ENCODE measurements at regions not wholly inside any gene's neighbourhood (a gene's known extent, or its start where the extent isn't known, plus 50 kb on each side); places are given as distances from the start of the nearest gene placed in this dataset.
"Not testable (repeated sequence)": the region's sequence is repeated elsewhere in the genome, so short reads cannot be mapped to it uniquely, and the experiment has no call there.

DNA sequence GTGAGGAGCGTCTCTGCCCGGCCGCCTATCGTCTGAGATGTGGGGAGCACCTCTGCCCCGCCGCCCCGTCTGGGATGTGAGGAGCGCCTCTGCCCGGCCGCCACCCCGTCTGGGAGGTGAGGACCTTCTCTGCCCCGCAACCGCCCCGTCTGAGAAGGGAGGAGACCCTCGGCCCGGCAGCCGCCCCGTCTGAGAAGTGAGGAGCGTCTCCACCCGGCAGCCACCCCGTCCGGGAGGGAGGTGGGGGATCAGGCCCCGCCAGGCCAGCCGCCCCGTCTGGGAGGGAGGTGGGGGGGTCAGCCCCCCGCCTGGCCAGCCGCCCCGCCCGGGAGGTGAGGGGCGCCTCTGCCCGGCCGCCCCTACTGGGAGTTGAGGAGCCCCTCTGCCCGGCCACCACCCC is 507.8 kb downstream of the TUBA3C start:
- H3K9ac ChIP-seq (ENCODE audit: low read length); H3K27ac ChIP-seq (ENCODE audit: low read length); H3K4me3 ChIP-seq (ENCODE audit: low read length); H3K27me3 ChIP-seq (ENCODE audit: low read depth, low read length); H3K4me2 ChIP-seq (ENCODE audit: low read length); H4K20me1 ChIP-seq (ENCODE audit: insufficient read depth, low read length); H3K36me3 ChIP-seq (replicated peaks; ENCODE audit: low read depth, low read length); H3K79me2 ChIP-seq (ENCODE audit: low read length); H2AFZ ChIP-seq (ENCODE audit: low read depth, low read length); H3K4me1 ChIP-seq (ENCODE audit: low read length); H3K9me3 ChIP-seq (ENCODE audit: insufficient read depth, low read length): not testable (repeated sequence)

DNA sequence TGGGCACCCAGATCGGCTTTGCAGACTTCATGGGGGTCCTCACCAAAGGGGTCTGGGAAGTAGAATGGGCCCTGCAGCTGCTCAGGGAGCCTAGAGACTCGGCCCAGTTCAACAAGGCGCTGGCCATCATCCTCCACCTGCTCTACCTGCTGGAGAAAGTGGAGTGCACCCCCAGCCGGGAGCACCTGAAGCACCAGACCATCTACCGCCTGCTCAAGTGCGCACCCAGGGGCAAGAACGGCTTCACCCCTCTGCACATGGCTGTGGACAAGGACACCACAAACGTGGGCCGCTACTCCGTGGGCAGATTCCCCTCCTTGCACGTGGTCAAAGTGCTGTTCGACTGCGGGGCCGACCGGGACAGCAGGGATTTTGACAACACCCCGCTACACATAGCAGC is 515.0 kb downstream of the TUBA3C start:
- H3K4me2 ChIP-seq (ENCODE audit: low read length); H3K4me1 ChIP-seq (ENCODE audit: low read length); H3K9ac ChIP-seq (ENCODE audit: low read length); H3K27ac ChIP-seq (ENCODE audit: low read length); H4K20me1 ChIP-seq (ENCODE audit: insufficient read depth, low read length); H3K79me2 ChIP-seq (ENCODE audit: low read length); H3K36me3 ChIP-seq (replicated peaks; ENCODE audit: low read depth, low read length); H3K27me3 ChIP-seq (ENCODE audit: low read depth, low read length); H3K9me3 ChIP-seq (ENCODE audit: insufficient read depth, low read length); H3K4me3 ChIP-seq (ENCODE audit: low read length); H2AFZ ChIP-seq (ENCODE audit: low read depth, low read length): not testable (repeated sequence)

DNA sequence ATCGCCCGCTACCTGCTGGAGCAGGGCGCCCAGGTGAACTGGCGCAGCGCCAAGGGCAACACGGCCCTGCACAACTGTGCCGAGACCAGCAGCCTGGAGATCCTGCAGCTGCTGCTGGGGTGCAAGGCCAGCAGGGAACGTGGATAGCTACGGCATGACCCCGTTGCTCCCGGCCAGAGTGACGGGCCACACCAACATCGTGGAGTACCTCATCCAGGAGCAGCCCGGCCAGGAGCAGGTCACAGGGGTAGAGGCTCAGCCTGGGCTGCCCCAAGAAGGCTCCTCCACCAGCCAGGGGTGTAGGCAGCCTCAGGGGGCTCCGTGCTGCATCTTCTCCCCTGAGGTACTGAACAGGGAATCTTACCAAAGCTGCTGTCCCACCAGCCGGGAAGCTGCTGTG is 515.9 kb downstream of the TUBA3C start:
- not testable (repeated sequence) for H3K9ac ChIP-seq (ENCODE audit: low read length); H3K4me1 ChIP-seq (ENCODE audit: low read length); H3K9me3 ChIP-seq (ENCODE audit: insufficient read depth, low read length); H3K79me2 ChIP-seq (ENCODE audit: low read length); H3K36me3 ChIP-seq (replicated peaks; ENCODE audit: low read depth, low read length); H3K4me3 ChIP-seq (ENCODE audit: low read length); H3K27ac ChIP-seq (ENCODE audit: low read length); H2AFZ ChIP-seq (ENCODE audit: low read depth, low read length); H3K27me3 ChIP-seq (ENCODE audit: low read depth, low read length); H4K20me1 ChIP-seq (ENCODE audit: insufficient read depth, low read length); H3K4me2 ChIP-seq (ENCODE audit: low read length)

DNA sequence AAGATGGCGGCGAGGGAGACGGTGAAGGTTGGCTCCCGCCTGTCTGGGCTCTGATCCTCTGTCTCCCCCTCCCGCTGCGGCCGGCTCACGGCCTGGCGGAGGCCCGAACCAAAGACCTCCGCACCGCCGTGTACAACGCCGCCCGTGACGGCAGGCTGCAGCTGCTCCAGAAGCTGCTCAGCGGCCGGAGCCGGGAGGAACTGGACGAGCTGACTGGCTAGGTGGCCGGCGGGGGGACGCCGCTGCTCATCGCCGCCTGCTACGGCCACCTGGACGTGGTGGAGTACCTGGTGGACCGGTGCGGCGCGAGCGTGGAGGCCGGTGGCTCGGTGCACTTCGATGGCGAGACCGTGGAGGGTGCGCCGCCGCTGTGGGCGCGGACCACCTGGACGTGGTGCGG is 516.5 kb downstream of the TUBA3C start:
- not testable (repeated sequence) for H3K79me2 ChIP-seq (ENCODE audit: low read length); H4K20me1 ChIP-seq (ENCODE audit: insufficient read depth, low read length); H3K4me2 ChIP-seq (ENCODE audit: low read length); H3K9me3 ChIP-seq (ENCODE audit: insufficient read depth, low read length); H3K9ac ChIP-seq (ENCODE audit: low read length); H3K4me3 ChIP-seq (ENCODE audit: low read length); H2AFZ ChIP-seq (ENCODE audit: low read depth, low read length); H3K4me1 ChIP-seq (ENCODE audit: low read length); H3K27ac ChIP-seq (ENCODE audit: low read length); H3K27me3 ChIP-seq (ENCODE audit: low read depth, low read length); H3K36me3 ChIP-seq (replicated peaks; ENCODE audit: low read depth, low read length)

DNA sequence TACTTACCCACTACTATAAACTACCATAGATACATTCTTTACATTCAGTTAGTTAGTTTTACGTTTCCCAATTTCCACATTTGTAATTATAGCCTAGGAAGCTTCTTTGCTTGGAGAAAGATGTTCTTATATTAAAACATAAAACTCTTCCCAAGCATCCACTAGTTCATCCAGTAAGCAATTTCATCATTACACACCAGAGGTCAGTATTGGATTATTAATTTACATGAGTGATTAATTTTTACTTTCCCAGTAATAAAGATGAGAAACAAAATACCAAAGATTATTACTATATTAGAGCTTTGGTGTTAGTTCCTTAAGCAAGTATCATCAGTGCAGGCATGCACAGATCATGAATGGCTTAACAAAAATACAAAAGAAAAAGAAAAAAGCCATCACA is 518.4 kb downstream of the TUBA3C start:
- not testable (repeated sequence) for H3K4me2 ChIP-seq (ENCODE audit: low read length); H3K36me3 ChIP-seq (replicated peaks; ENCODE audit: low read depth, low read length); H3K9ac ChIP-seq (ENCODE audit: low read length); H3K9me3 ChIP-seq (ENCODE audit: insufficient read depth, low read length); H3K27ac ChIP-seq (ENCODE audit: low read length); H3K27me3 ChIP-seq (ENCODE audit: low read depth, low read length); H3K4me3 ChIP-seq (ENCODE audit: low read length); H2AFZ ChIP-seq (ENCODE audit: low read depth, low read length); H4K20me1 ChIP-seq (ENCODE audit: insufficient read depth, low read length); H3K79me2 ChIP-seq (ENCODE audit: low read length); H3K4me1 ChIP-seq (ENCODE audit: low read length)

DNA sequence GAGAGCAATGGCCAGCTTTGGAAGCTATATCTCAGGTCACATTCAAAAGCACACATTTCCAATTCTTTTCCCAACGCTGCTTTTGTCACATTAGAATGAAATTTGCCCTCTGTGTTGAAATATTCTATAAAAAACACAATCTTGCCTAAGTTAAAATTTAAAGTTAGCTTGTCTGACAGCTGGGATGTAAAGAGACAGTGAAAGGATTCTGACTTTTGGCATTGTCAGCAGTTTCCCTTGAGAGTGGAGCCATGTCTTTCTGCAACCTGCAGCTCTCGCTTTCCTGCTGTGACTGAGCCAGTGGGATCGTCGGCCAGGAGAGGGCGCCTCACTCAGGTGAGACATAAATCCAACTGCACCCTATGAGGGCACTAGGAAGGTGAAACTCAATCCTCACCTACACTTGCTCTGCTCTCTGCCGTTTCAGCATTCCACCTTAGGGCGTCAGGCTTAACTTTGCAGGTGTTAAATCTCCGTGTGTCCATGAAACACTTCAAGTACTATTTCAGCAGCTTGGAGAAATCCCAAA is 537.9 kb downstream of the TUBA3C start:
- not testable (repeated sequence) for H3K9me3 ChIP-seq (ENCODE audit: insufficient read depth, low read length); H4K20me1 ChIP-seq (ENCODE audit: insufficient read depth, low read length); H2AFZ ChIP-seq (ENCODE audit: low read depth, low read length); H3K9ac ChIP-seq (ENCODE audit: low read length); H3K36me3 ChIP-seq (replicated peaks; ENCODE audit: low read depth, low read length); H3K27ac ChIP-seq (ENCODE audit: low read length); H3K4me2 ChIP-seq (ENCODE audit: low read length); H3K27me3 ChIP-seq (ENCODE audit: low read depth, low read length); H3K4me3 ChIP-seq (ENCODE audit: low read length); H3K79me2 ChIP-seq (ENCODE audit: low read length); H3K4me1 ChIP-seq (ENCODE audit: low read length)

DNA sequence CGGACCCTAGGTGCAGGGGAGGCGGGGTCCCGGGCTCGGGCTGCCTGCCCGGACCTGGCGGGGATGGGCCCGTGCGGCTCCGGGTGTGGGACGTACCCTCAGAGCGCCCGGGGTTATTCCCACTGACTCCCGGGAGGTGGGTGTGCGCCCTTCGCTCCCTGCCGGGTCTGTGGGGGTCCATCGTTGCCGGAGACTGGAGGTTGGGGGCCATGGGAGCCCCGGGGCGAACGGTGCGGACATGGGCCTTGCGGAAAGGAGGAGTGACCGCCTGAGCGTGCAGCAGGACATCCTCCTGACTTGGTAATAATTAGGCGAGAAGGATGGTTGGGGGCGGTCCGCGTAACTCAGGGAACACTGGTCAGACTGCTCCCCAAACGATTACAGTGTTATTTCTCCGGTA is 552.7 kb downstream of the TUBA3C start:
- not testable (repeated sequence) for H3K36me3 ChIP-seq (replicated peaks; ENCODE audit: low read depth, low read length); H3K27me3 ChIP-seq (ENCODE audit: low read depth, low read length); H3K79me2 ChIP-seq (ENCODE audit: low read length); H3K9ac ChIP-seq (ENCODE audit: low read length); H3K4me1 ChIP-seq (ENCODE audit: low read length); H3K4me3 ChIP-seq (ENCODE audit: low read length); H3K4me2 ChIP-seq (ENCODE audit: low read length); H4K20me1 ChIP-seq (ENCODE audit: insufficient read depth, low read length); H3K9me3 ChIP-seq (ENCODE audit: insufficient read depth, low read length); H2AFZ ChIP-seq (ENCODE audit: low read depth, low read length); H3K27ac ChIP-seq (ENCODE audit: low read length)
